HUES6 (cell line): ENCODE measurements at regions not wholly inside any gene's neighbourhood (a gene's known extent, or its start where the extent isn't known, plus 50 kb on each side); places are given as distances from the start of the nearest gene placed in this dataset.

Source experiments
- H3K27ac ChIP-seq: 2 replicates; pipeline ENCODE4 v1.7.0; 2013; ENCODE audit warnings: low read depth, mild to moderate bottlenecking, low read length, inconsistent platforms
- H3K27me3 ChIP-seq: 2 replicates; pipeline ENCODE4 v1.6.1; 2013; ENCODE audit warnings: low read length; ENCODE audit not compliant: control insufficient read depth, insufficient read depth
- H3K36me3 ChIP-seq: 2 replicates; pipeline ENCODE4 v1.6.1; 2013; ENCODE audit warnings: low read length; ENCODE audit not compliant: control insufficient read depth, insufficient read depth
- H3K4me1 ChIP-seq: 2 replicates; pipeline ENCODE4 v1.6.1; 2013; ENCODE audit warnings: low read length; ENCODE audit not compliant: control insufficient read depth, insufficient read depth
- H3K4me3 ChIP-seq: 2 replicates; pipeline ENCODE4 v1.5.1; 2013; ENCODE audit warnings: low read depth, low read length
- H3K9ac ChIP-seq: one replicate; pipeline ENCODE4 v1.6.1; 2013; ENCODE audit warnings: mild to moderate bottlenecking, low read length
- H3K9me3 ChIP-seq: 2 replicates; pipeline ENCODE4 v1.6.1; 2013; ENCODE audit warnings: low read depth, low read length; ENCODE audit not compliant: control insufficient read depth, insufficient read depth

GRCh38 chr9:87085521-87085920 lies 138.2 kb upstream of the GAS1 start:
- Histone ChIP-seq H3K27ac (no peak overlapping the region), H3K4me3 (no peak overlapping the region), H3K9me3 (no peaks in the 10 kb centered on the region; the same call in 1 of the 2 replicates), H3K36me3 (no peaks in the 10 kb centered on the region), H3K4me1 (no peaks in the 10 kb centered on the region), H3K9ac (no peak overlapping the region), H3K27me3 (no peaks in the 10 kb centered on the region)

- no peaks in the 10 kb centered on the region for H3K27me3 ChIP-seq
- H3K4me1 ChIP-seq: no peaks in the 10 kb centered on the region
- H3K27ac ChIP-seq: no peak overlapping the region
- no peak overlapping the region for H3K4me3 ChIP-seq
- no peaks in the 10 kb centered on the region for H3K36me3 ChIP-seq
- no peak overlapping the region for H3K9ac ChIP-seq
- no peaks in the 10 kb centered on the region; the same call in 1 of the 2 replicates for H3K9me3 ChIP-seq
Observed at GRCh38 chr9:87086221-87086818, 139.0 kb upstream of the GAS1 start.

GRCh38 chr9:87087197-87087596 lies 139.9 kb upstream of the GAS1 start:
- no peaks in the 10 kb centered on the region for H3K4me1 ChIP-seq
- H3K27me3 ChIP-seq: no peaks in the 10 kb centered on the region
- no peak overlapping the region for H3K4me3 ChIP-seq
- H3K36me3 ChIP-seq: no peaks in the 10 kb centered on the region
- no peak overlapping the region for H3K9ac ChIP-seq
- no peaks in the 10 kb centered on the region; the same call in 1 of the 2 replicates for H3K9me3 ChIP-seq
- no peak overlapping the region for H3K27ac ChIP-seq

- Histone ChIP-seq H3K9ac (no peak overlapping the region), H3K4me3 (no peak overlapping the region), H3K27me3 (no peaks in the 10 kb centered on the region), H3K36me3 (no peaks in the 10 kb centered on the region), H3K4me1 (no peaks in the 10 kb centered on the region), H3K9me3 (no peaks in the 10 kb centered on the region; the same call in 1 of the 2 replicates), H3K27ac (no peak overlapping the region)
Observed at GRCh38 chr9:87088192-87088591, 140.9 kb upstream of the GAS1 start.

GRCh38 chr9:87088621-87089365 lies 141.5 kb upstream of the GAS1 start:
- Histone ChIP-seq H3K27ac (no peak overlapping the region), H3K9ac (no peak overlapping the region), H3K4me3 (no peak overlapping the region), H3K36me3 (no peaks in the 10 kb centered on the region), H3K4me1 (no peaks in the 10 kb centered on the region), H3K27me3 (no peaks in the 10 kb centered on the region), H3K9me3 (no peaks in the 10 kb centered on the region; the same call in 1 of the 2 replicates)

GRCh38 chr9:87089506-87089905 lies 142.2 kb upstream of the GAS1 start:
- H3K36me3 ChIP-seq: no peaks in the 10 kb centered on the region
- H3K9ac ChIP-seq: no peak overlapping the region
- no peaks in the 10 kb centered on the region for H3K4me1 ChIP-seq
- H3K4me3 ChIP-seq: no peak overlapping the region
- no peak overlapping the region for H3K27ac ChIP-seq
- no peaks in the 10 kb centered on the region; the same call in 1 of the 2 replicates for H3K9me3 ChIP-seq
- H3K27me3 ChIP-seq: no peaks in the 10 kb centered on the region

GRCh38 chr9:87089929-87090328 lies 142.6 kb upstream of the GAS1 start:
- Histone ChIP-seq H3K27me3 (no peaks in the 10 kb centered on the region), H3K9me3 (no peaks in the 10 kb centered on the region; the same call in 1 of the 2 replicates), H3K4me3 (no peak overlapping the region), H3K36me3 (no peaks in the 10 kb centered on the region), H3K4me1 (no peaks in the 10 kb centered on the region), H3K27ac (no peak overlapping the region), H3K9ac (no peak overlapping the region)

GRCh38 chr9:87093777-87094176 lies 146.5 kb upstream of the GAS1 start:
- Histone ChIP-seq H3K4me1 (no peaks in the 10 kb centered on the region), H3K9ac (no peak overlapping the region), H3K36me3 (no peaks in the 10 kb centered on the region), H3K27me3 (no peaks in the 10 kb centered on the region), H3K4me3 (no peak overlapping the region), H3K27ac (no peak overlapping the region), H3K9me3 (no peaks in the 10 kb centered on the region)

- Histone ChIP-seq H3K27me3 (no peaks in the 10 kb centered on the region), H3K27ac (no peak overlapping the region), H3K36me3 (no peaks in the 10 kb centered on the region), H3K9me3 (no peaks in the 10 kb centered on the region), H3K4me3 (no peak overlapping the region), H3K9ac (no peak overlapping the region), H3K4me1 (no peaks in the 10 kb centered on the region)
Observed at GRCh38 chr9:87095951-87096350, 148.6 kb upstream of the GAS1 start.

GRCh38 chr9:87096506-87096905 lies 149.2 kb upstream of the GAS1 start:
- H3K36me3 ChIP-seq: no peaks in the 10 kb centered on the region
- H3K27me3 ChIP-seq: no peaks in the 10 kb centered on the region
- no peaks in the 10 kb centered on the region for H3K9me3 ChIP-seq
- no peak overlapping the region for H3K4me3 ChIP-seq
- no peaks in the 10 kb centered on the region for H3K4me1 ChIP-seq
- H3K9ac ChIP-seq: no peak overlapping the region
- no peak overlapping the region for H3K27ac ChIP-seq

- no peaks in the 10 kb centered on the region for H3K4me1 ChIP-seq
- H3K27me3 ChIP-seq: no peaks in the 10 kb centered on the region
- no peak overlapping the region for H3K27ac ChIP-seq
- no peaks in the 10 kb centered on the region for H3K36me3 ChIP-seq
- no peak overlapping the region for H3K4me3 ChIP-seq
- H3K9ac ChIP-seq: no peak overlapping the region
- no peaks in the 10 kb centered on the region for H3K9me3 ChIP-seq
Observed at GRCh38 chr9:87097238-87097637, 149.9 kb upstream of the GAS1 start.
